ENCODE measurements at regions not wholly inside any gene's neighbourhood (a gene's known extent, or its start where the extent isn't known, plus 50 kb on each side); places are given as distances from the start of the nearest gene placed in this dataset.

GRCh38 chr1:29960876-29961275, 724.6 kb downstream of the PTPRU start:
- Histone ChIP-seq H3K9ac (ENCODE audit: low read depth in 1 of 2, low read length in 2 of 2) (no peak overlapping the region), H3K4me1 (ENCODE audit: control insufficient read depth in 4 of 4, insufficient read depth in 4 of 4, low read length in 3 of 4) (no peaks in the 10 kb centered on the region), H3K27ac (ENCODE audit: low read depth in 1 of 2, low read length in 2 of 2) (no peak overlapping the region), H3K9me3 (ENCODE audit: control insufficient read depth in 4 of 4, low read length in 3 of 4) (no peaks in the 10 kb centered on the region), H3K27me3 (ENCODE audit: control insufficient read depth in 4 of 4, insufficient read depth in 4 of 4, low read length in 3 of 4) (no peaks in the 10 kb centered on the region), H3K36me3 (ENCODE audit: control insufficient read depth in 4 of 4, insufficient read depth in 3 of 4, low read depth in 1 of 4, low read length in 3 of 4) (no peaks in the 10 kb centered on the region), H3K4me3 (ENCODE audit: low read depth in 1 of 3, low read length in 3 of 3) (no peak overlapping the region)
- DNase-seq (ENCODE audit: low spot score): no peak
- WGBS: 49% methylated on average over 10 of the region's 10 CpGs
- no peak for TF ChIP-seq JUND (IDR thresholded peaks at IDR 0.05)
- no peak for TF ChIP-seq REST (IDR thresholded peaks at IDR 0.05)
- TF ChIP-seq HNF4G (IDR thresholded peaks at IDR 0.05): no peak
- TF ChIP-seq NR2F2 (IDR thresholded peaks at IDR 0.05): no peak
- TF ChIP-seq, protein P1, sequence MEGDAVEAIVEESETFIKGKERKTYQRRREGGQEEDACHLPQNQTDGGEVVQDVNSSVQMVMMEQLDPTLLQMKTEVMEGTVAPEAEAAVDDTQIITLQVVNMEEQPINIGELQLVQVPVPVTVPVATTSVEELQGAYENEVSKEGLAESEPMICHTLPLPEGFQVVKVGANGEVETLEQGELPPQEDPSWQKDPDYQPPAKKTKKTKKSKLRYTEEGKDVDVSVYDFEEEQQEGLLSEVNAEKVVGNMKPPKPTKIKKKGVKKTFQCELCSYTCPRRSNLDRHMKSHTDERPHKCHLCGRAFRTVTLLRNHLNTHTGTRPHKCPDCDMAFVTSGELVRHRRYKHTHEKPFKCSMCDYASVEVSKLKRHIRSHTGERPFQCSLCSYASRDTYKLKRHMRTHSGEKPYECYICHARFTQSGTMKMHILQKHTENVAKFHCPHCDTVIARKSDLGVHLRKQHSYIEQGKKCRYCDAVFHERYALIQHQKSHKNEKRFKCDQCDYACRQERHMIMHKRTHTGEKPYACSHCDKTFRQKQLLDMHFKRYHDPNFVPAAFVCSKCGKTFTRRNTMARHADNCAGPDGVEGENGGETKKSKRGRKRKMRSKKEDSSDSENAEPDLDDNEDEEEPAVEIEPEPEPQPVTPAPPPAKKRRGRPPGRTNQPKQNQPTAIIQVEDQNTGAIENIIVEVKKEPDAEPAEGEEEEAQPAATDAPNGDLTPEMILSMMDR (IDR thresholded peaks at IDR 0.05; ENCODE audit: low read depth, low read length, missing input control): no peak
- TF ChIP-seq EGR1 (IDR thresholded peaks at IDR 0.05; ENCODE audit: low read depth in 2 of 2): no peak
- TF ChIP-seq SP1 (IDR thresholded peaks at IDR 0.05): no peak
- no peak for TF ChIP-seq GABPA (IDR thresholded peaks at IDR 0.05 in 1 of 2, conservative IDR thresholded peaks at IDR 0.05 in 1 of 2)
- TF ChIP-seq FOXA1 (IDR thresholded peaks at IDR 0.05): no peak
- no peak for TF ChIP-seq TAF1 (conservative IDR thresholded peaks at IDR 0.05)
- TF ChIP-seq, protein P2, sequence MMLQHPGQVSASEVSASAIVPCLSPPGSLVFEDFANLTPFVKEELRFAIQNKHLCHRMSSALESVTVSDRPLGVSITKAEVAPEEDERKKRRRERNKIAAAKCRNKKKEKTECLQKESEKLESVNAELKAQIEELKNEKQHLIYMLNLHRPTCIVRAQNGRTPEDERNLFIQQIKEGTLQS (IDR thresholded peaks at IDR 0.05): no peak
- no peak for TF ChIP-seq YY1 (IDR thresholded peaks at IDR 0.05)
- no peak for TF ChIP-seq FOXA2 (IDR thresholded peaks at IDR 0.05)
- TF ChIP-seq HNF4A (conservative IDR thresholded peaks at IDR 0.05): no peak

GRCh38 chr1:29960156-29960755, 723.9 kb downstream of the PTPRU start:
- DNase-seq (ENCODE audit: low spot score): no peak
- H3K4me1 ChIP-seq (ENCODE audit: control insufficient read depth in 4 of 4, insufficient read depth in 4 of 4, low read length in 3 of 4): no peaks in the 10 kb centered on the region
- H3K27ac ChIP-seq (ENCODE audit: low read depth in 1 of 2, low read length in 2 of 2): no peak overlapping the region
- H3K27me3 ChIP-seq (ENCODE audit: control insufficient read depth in 4 of 4, insufficient read depth in 4 of 4, low read length in 3 of 4): peaks cover 0 to under 1% (median 0%) of the 10 kb centered on the region in 4 donors
- whole genome bisulfite sequencing: 82% methylated on average over 10 of the region's 10 CpGs
- H3K4me3 ChIP-seq (ENCODE audit: low read depth in 1 of 3, low read length in 3 of 3): no peak overlapping the region
- H3K36me3 ChIP-seq (ENCODE audit: control insufficient read depth in 4 of 4, insufficient read depth in 3 of 4, low read depth in 1 of 4, low read length in 3 of 4): no peaks in the 10 kb centered on the region
- H3K9ac ChIP-seq (ENCODE audit: low read depth in 1 of 2, low read length in 2 of 2): no peak overlapping the region
- TF ChIP-seq HNF4A (conservative IDR thresholded peaks at IDR 0.05): no peak
- no peak for TF ChIP-seq JUND (IDR thresholded peaks at IDR 0.05)
- TF ChIP-seq GABPA (IDR thresholded peaks at IDR 0.05 in 1 of 2, conservative IDR thresholded peaks at IDR 0.05 in 1 of 2): no peak
- TF ChIP-seq FOXA1 (IDR thresholded peaks at IDR 0.05): no peak
- TF ChIP-seq HNF4G (IDR thresholded peaks at IDR 0.05): no peak
- no peak for TF ChIP-seq NR2F2 (IDR thresholded peaks at IDR 0.05)
- TF ChIP-seq, protein P3, sequence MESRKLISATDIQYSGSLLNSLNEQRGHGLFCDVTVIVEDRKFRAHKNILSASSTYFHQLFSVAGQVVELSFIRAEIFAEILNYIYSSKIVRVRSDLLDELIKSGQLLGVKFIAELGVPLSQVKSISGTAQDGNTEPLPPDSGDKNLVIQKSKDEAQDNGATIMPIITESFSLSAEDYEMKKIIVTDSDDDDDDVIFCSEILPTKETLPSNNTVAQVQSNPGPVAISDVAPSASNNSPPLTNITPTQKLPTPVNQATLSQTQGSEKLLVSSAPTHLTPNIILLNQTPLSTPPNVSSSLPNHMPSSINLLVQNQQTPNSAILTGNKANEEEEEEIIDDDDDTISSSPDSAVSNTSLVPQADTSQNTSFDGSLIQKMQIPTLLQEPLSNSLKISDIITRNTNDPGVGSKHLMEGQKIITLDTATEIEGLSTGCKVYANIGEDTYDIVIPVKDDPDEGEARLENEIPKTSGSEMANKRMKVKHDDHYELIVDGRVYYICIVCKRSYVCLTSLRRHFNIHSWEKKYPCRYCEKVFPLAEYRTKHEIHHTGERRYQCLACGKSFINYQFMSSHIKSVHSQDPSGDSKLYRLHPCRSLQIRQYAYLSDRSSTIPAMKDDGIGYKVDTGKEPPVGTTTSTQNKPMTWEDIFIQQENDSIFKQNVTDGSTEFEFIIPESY (IDR thresholded peaks at IDR 0.05): no peak
- TF ChIP-seq REST (IDR thresholded peaks at IDR 0.05): no peak
- TF ChIP-seq RXRA (IDR thresholded peaks at IDR 0.05): no peak
- no peak for TF ChIP-seq FOXA2 (IDR thresholded peaks at IDR 0.05)
- no peak for TF ChIP-seq YY1 (IDR thresholded peaks at IDR 0.05)
- TF ChIP-seq EGR1 (IDR thresholded peaks at IDR 0.05; ENCODE audit: low read depth in 2 of 2): no peak
- TF ChIP-seq TAF1 (conservative IDR thresholded peaks at IDR 0.05): no peak
- TF ChIP-seq RAD21 (IDR thresholded peaks at IDR 0.05): no peak
- H3K9me3 ChIP-seq (ENCODE audit: control insufficient read depth in 4 of 4, low read length in 3 of 4): no peaks in the 10 kb centered on the region
